SK-N-MC (cell line): ENCODE measurements at regions not wholly inside any gene's neighbourhood (a gene's known extent, or its start where the extent isn't known, plus 50 kb on each side); places are given as distances from the start of the nearest gene placed in this dataset.

ENCODE experiments used
- EZH2 ChIP-seq: fragments of 200-600 bp; sonication (generic); IDR thresholded peaks from one replicate; pipeline ENCODE4 v1.6.1; 2017; ENCODE audit warnings: antibody characterized with exemption
- FOXP2 ChIP-seq: optimal IDR thresholded peaks from 2 replicates; pipeline ENCODE3; 2011; ENCODE audit warnings: mild to moderate bottlenecking, moderate library complexity; ENCODE audit not compliant: insufficient read depth; ENCODE audit errors: extremely low read length, control extremely low read depth
- POLR2AphosphoS5 ChIP-seq: IDR thresholded peaks from 2 replicates; pipeline ENCODE4 v1.6.1; 2012; ENCODE audit warnings: mild to moderate bottlenecking, low read depth, low read length, borderline replicate concordance

DNA sequence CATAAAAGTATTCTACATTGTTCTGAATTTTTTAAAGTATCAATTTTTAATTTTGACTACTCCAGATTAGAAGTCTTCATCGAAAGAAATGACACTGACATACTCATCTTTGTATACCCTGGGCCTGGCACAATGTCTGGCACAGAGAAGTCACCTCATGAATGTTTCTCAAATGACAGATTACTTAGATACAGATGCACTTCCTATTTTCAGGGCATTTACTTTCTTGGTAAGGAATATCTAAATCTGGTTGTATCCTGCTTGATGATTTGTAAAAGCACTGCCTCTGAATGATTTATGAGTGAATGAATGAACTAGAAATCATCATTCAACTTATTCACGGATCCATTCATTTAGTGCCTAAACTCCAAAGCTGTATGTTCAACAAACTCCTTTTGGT, 1784.7 kb downstream of the LRRC4C start:
- TF ChIP-seq EZH2, result no peak
- TF ChIP-seq POLR2AphosphoS5, result no peak
- TF ChIP-seq FOXP2, result no peak
